ENCODE measurements at regions not wholly inside any gene's neighbourhood (a gene's known extent, or its start where the extent isn't known, plus 50 kb on each side); places are given as distances from the start of the nearest gene placed in this dataset.
A peak's percentile ranks its signal among the peaks of the same experiment; 100 is the strongest.

- DNase-seq, result no peak
- Histone ChIP-seq H3K4me1 (peaks cover 0 to 8% of the 10 kb centered on the region in 2 donors), H3K4me3 (replicated peaks in 1 of 3) (no peak overlapping the region), H3K27ac (no peak overlapping the region), H3K27me3 (no peaks in the 10 kb centered on the region), H3K36me3 (no peaks in the 10 kb centered on the region), H3K9me3 (no peaks in the 10 kb centered on the region)
- TF ChIP-seq POLR2A (IDR thresholded peaks at IDR 0.05), result no peak
- no peak for TF ChIP-seq CTCF (IDR thresholded peaks at IDR 0.05)
- intact Hi-C loops (cut with DNase I), result no loop called here
- 84 to 86% methylated on average over 6 of the region's 6 CpGs for WGBS, 2 donors
Measured at GRCh38 chr11:88424881-88425280, 87.3 kb upstream of the CTSC start.

GRCh38 chr11:88421530-88421929 is 84.0 kb upstream of the CTSC start:
- peak overlapping the region in 2 of 3 donors; percentile 45 to 52 for H3K27ac ChIP-seq
- WGBS, 2 donors, result 52 to 55% methylated on average over 1 of the region's 1 CpG
- intact Hi-C loops (cut with DNase I), result no loop called here
- DNase-seq, result no peak
- H3K36me3 ChIP-seq, result no peaks in the 10 kb centered on the region
- H3K4me3 ChIP-seq (replicated peaks in 1 of 3), result no peak overlapping the region
- peaks cover 0 to 8% of the 10 kb centered on the region in 2 donors for H3K4me1 ChIP-seq
- no peaks in the 10 kb centered on the region for H3K27me3 ChIP-seq
- no peaks in the 10 kb centered on the region for H3K9me3 ChIP-seq
- TF ChIP-seq POLR2A (IDR thresholded peaks at IDR 0.05) (no peak), CTCF (IDR thresholded peaks at IDR 0.05) (no peak)

- TF ChIP-seq POLR2A (IDR thresholded peaks at IDR 0.05) (no peak), CTCF (IDR thresholded peaks at IDR 0.05) (no peak)
- no peaks in the 10 kb centered on the region for H3K36me3 ChIP-seq
- H3K4me3 ChIP-seq (replicated peaks in 1 of 3), result no peak overlapping the region
- intact Hi-C loops (cut with DNase I), result no loop called here
- no peaks in the 10 kb centered on the region for H3K9me3 ChIP-seq
- peaks cover 0 to 8% of the 10 kb centered on the region in 2 donors for H3K4me1 ChIP-seq
- H3K27me3 ChIP-seq, result no peaks in the 10 kb centered on the region
- H3K27ac ChIP-seq, result peak overlapping the region in 2 of 3 donors; percentile 45 to 52
- WGBS, 2 donors, result 75 to 77% methylated on average over 7 of the region's 7 CpGs
- DNase-seq, result no peak
Measured at GRCh38 chr11:88420165-88420791, 82.7 kb upstream of the CTSC start.

- no peak for TF ChIP-seq POLR2A (IDR thresholded peaks at IDR 0.05)
- Histone ChIP-seq H3K9me3 (no peaks in the 10 kb centered on the region), H3K4me3 (replicated peaks in 1 of 3) (no peak overlapping the region), H3K36me3 (no peaks in the 10 kb centered on the region), H3K4me1 (peaks cover 0 to 14% of the 10 kb centered on the region in 2 donors), H3K27me3 (no peaks in the 10 kb centered on the region), H3K27ac (no peak overlapping the region)
- WGBS, 2 donors, result 70 to 76% methylated on average over 3 of the region's 3 CpGs
- intact Hi-C loops (cut with DNase I), result no loop called here
- no peak for DNase-seq
Measured at GRCh38 chr11:88418508-88418907, 81.0 kb upstream of the CTSC start.

GRCh38 chr11:88415495-88415894 is 78.0 kb upstream of the CTSC start:
- Histone ChIP-seq H3K4me3 (replicated peaks in 1 of 3) (no peak overlapping the region), H3K27ac (no peak overlapping the region), H3K36me3 (no peaks in the 10 kb centered on the region), H3K9me3 (no peaks in the 10 kb centered on the region), H3K4me1 (peaks cover 0 to 6% of the 10 kb centered on the region in 2 donors), H3K27me3 (no peaks in the 10 kb centered on the region)
- no peak for DNase-seq
- intact Hi-C loops (cut with DNase I), result no loop called here
- TF ChIP-seq CTCF (IDR thresholded peaks at IDR 0.05) (no peak), POLR2A (IDR thresholded peaks at IDR 0.05) (no peak)
- 23 to 39% methylated on average over 1 of the region's 1 CpG for WGBS, 2 donors

All from thyroid gland (tissue), 4 donors.